SK-N-SH (cell line): ENCODE measurements at regions not wholly inside any gene's neighbourhood (a gene's known extent, or its start where the extent isn't known, plus 50 kb on each side); places are given as distances from the start of the nearest gene placed in this dataset.

ENCODE experiments used
- CTCF ChIA-PET: fragments of 300-600, 350-600 bp; formaldehyde crosslinking; extraction: SDS; loops from one replicate; lab custom pipeline; 2021; lab: Yijun Ruan, JAX
- POLR2A ChIA-PET: fragments of 350-600 bp; sonication (Branson Sonifier 250); formaldehyde crosslinking; extraction: SDS; loops from one replicate; lab custom pipeline; 2020; ENCODE audit warnings: antibody characterized with exemption, inconsistent platforms; lab: Yijun Ruan, JAX
- DNase-seq: peaks from one replicate; pipeline ENCODE4 v3.0.0; 2012
- H2AFZ ChIP-seq: fragments of 200-600 bp; sonication (generic); 2 replicates; pipeline ENCODE4 v1.8.1; 2016; ENCODE audit warnings: antibody characterized with exemption, mild to moderate bottlenecking, low read depth
- H3F3A ChIP-seq: fragments of 200-600 bp; sonication (generic); replicated peaks from 2 replicates; pipeline ENCODE3; 2016; ENCODE audit warnings: antibody characterized with exemption, mild to moderate bottlenecking; ENCODE audit not compliant: insufficient read depth
- H3K27ac ChIP-seq, 2 experiments: fragments of 200-500 bp in 1 of 2; fragments of 200-600 bp in 1 of 2; sonication (Bioruptor generic) in 1 of 2; sonication (generic), shearing (Covaris generic) in 1 of 2; 2 replicates each; pipeline versions ENCODE4 v1.5.1 to v1.6.1; 2014 to 2016; ENCODE audit warnings: low read depth in 2 of 2, inconsistent platforms in 1 of 2, low read length in 1 of 2, mild to moderate bottlenecking in 1 of 2, mixed read lengths in 1 of 2
- H3K27me3 ChIP-seq: fragments of 200-600 bp; sonication (generic), shearing (Covaris generic); 2 replicates; pipeline ENCODE4 v1.6.1; 2016; ENCODE audit warnings: mixed run types; ENCODE audit not compliant: insufficient read depth
- H3K36me3 ChIP-seq, 2 experiments: fragments of 200-500 bp in 1 of 2; fragments of 200-600 bp in 1 of 2; sonication (Bioruptor generic) in 1 of 2; sonication (generic) in 1 of 2; replicated peaks in 1 of 2; 2 replicates each; pipeline versions ENCODE3 to v1.5.1; 2014 to 2016; ENCODE audit warnings: low read length in 1 of 2, mild to moderate bottlenecking in 1 of 2; ENCODE audit not compliant: insufficient read depth in 2 of 2, control insufficient read depth in 1 of 2
- H3K4me1 ChIP-seq, 2 experiments: fragments of 200-500 bp in 1 of 2; fragments of 200-600 bp in 1 of 2; sonication (Bioruptor generic) in 1 of 2; sonication (generic), shearing (Covaris generic) in 1 of 2; 2 replicates each; pipeline versions ENCODE4 v1.5.1 to v1.6.1; 2014 to 2016; ENCODE audit warnings: low read depth in 1 of 2, low read length in 1 of 2, mixed run types in 1 of 2; ENCODE audit not compliant: insufficient read depth in 2 of 2, control insufficient read depth in 1 of 2
- H3K4me2 ChIP-seq: fragments of 200-600 bp; sonication (generic), shearing (Covaris generic); 2 replicates; pipeline ENCODE4 v1.6.1; 2017; ENCODE audit warnings: mixed run types
- H3K4me3 ChIP-seq, 2 experiments: fragments of 200-500 bp in 1 of 2; fragments of 200-600 bp in 1 of 2; sonication (Bioruptor generic) in 1 of 2; sonication (generic), shearing (Covaris generic) in 1 of 2; 2 replicates each; pipeline versions ENCODE4 v1.5.1 to v1.8.1; 2014 to 2016; ENCODE audit warnings: low read depth in 2 of 2, inconsistent platforms in 1 of 2, low read length in 1 of 2, mild to moderate bottlenecking in 1 of 2, mixed read lengths in 1 of 2, moderate library complexity in 1 of 2
- H3K79me2 ChIP-seq: fragments of 200-600 bp; sonication (generic); 2 replicates; pipeline ENCODE4 v1.8.1; 2017; ENCODE audit warnings: mild to moderate bottlenecking; ENCODE audit not compliant: insufficient read depth
- H3K9ac ChIP-seq: fragments of 200-600 bp; sonication (generic); 2 replicates; pipeline ENCODE4 v1.6.1; 2017; ENCODE audit warnings: mixed run types
- H3K9me2 ChIP-seq: fragments of 200-600 bp; sonication (generic); 2 replicates; pipeline ENCODE4 v1.6.1; 2017; ENCODE audit warnings: mixed run types
- H3K9me3 ChIP-seq: fragments of 200-600 bp; sonication (generic); 2 replicates; pipeline ENCODE4 v1.6.1; 2017; ENCODE audit warnings: mixed run types, mild to moderate bottlenecking, moderate library complexity
- H4K20me1 ChIP-seq: fragments of 200-600 bp; sonication (generic); 2 replicates; pipeline ENCODE4 v1.6.1; 2017; ENCODE audit warnings: mild to moderate bottlenecking, mixed run types; ENCODE audit not compliant: insufficient read depth
- CHD2 ChIP-seq: fragments of 150-350 bp; IDR thresholded peaks from 2 replicates; pipeline ENCODE4 v1.6.1; 2018; ENCODE audit warnings: low read length; ENCODE audit not compliant: partially characterized antibody
- EP300 ChIP-seq, 2 experiments: IDR thresholded peaks; 2 replicates each; pipeline versions ENCODE4 v1.4.0 to v1.6.1; 2012; ENCODE audit warnings: borderline replicate concordance in 1 of 2, low read depth in 1 of 2, low read length in 1 of 2
- FOXM1 ChIP-seq: IDR thresholded peaks from 2 replicates; pipeline ENCODE4 v1.4.0; 2012; ENCODE audit warnings: low read depth, mild to moderate bottlenecking
- MXI1 ChIP-seq: IDR thresholded peaks from 2 replicates; pipeline ENCODE4 v1.6.1; 2012; ENCODE audit warnings: mild to moderate bottlenecking, low read depth, low read length, improper control_type of control experiment
- NFIC ChIP-seq: IDR thresholded peaks from 2 replicates; pipeline ENCODE4 v1.4.0; 2012; ENCODE audit warnings: borderline replicate concordance
- SIN3A ChIP-seq: IDR thresholded peaks from 2 replicates; pipeline ENCODE4 v1.6.1; 2012; ENCODE audit warnings: low read depth, mild to moderate bottlenecking, low read length, moderate library complexity, borderline replicate concordance
- SMC3 ChIP-seq: IDR thresholded peaks from 2 replicates; pipeline ENCODE4 v1.6.1; 2012; ENCODE audit warnings: low read depth, low read length, improper control_type of control experiment
- TAF1 ChIP-seq: IDR thresholded peaks from 2 replicates; pipeline ENCODE4 v1.6.1; 2012; ENCODE audit warnings: low read depth, mild to moderate bottlenecking, low read length, moderate library complexity, borderline replicate concordance
- TCF12 ChIP-seq: IDR thresholded peaks from 2 replicates; pipeline ENCODE4 v1.4.0; 2012
- TEAD4 ChIP-seq: IDR thresholded peaks from 2 replicates; pipeline ENCODE4 v1.4.0; 2012; ENCODE audit warnings: mild to moderate bottlenecking, borderline replicate concordance; ENCODE audit not compliant: insufficient read depth
- WGBS: methylation state at CpG from one replicate; pipeline ENCODE4 v1.1.6; 2017; ENCODE audit warnings: low lambda C conversion rate; 5-methylcytosine and 5-hydroxymethylcytosine counted together
- TF ChIP-seq, protein P1 (sequence below): fragments of 200-600 bp; sonication (generic); IDR thresholded peaks from 2 replicates; pipeline ENCODE4 v1.6.1; 2017; ENCODE audit warnings: antibody characterized with exemption, mild to moderate bottlenecking, moderate library complexity
- TF ChIP-seq, protein P2 (sequence below): fragments of 150-350 bp; IDR thresholded peaks from 2 replicates; pipeline ENCODE4 v1.6.1; 2016; ENCODE audit warnings: mild to moderate bottlenecking, low read depth, low read length
- TF ChIP-seq, protein P3 (sequence below): fragments of 150-350 bp; IDR thresholded peaks from 2 replicates; pipeline ENCODE4 v1.6.1; 2017; ENCODE audit warnings: antibody characterized with exemption, low read length, low read depth, borderline replicate concordance
- TF ChIP-seq, protein P4 (sequence below): IDR thresholded peaks from 2 replicates; pipeline ENCODE4 v1.4.0; 2012; ENCODE audit warnings: low read depth, borderline replicate concordance
- TF ChIP-seq, protein P5 (sequence below): IDR thresholded peaks from 2 replicates; pipeline ENCODE4; 2012

DNA sequence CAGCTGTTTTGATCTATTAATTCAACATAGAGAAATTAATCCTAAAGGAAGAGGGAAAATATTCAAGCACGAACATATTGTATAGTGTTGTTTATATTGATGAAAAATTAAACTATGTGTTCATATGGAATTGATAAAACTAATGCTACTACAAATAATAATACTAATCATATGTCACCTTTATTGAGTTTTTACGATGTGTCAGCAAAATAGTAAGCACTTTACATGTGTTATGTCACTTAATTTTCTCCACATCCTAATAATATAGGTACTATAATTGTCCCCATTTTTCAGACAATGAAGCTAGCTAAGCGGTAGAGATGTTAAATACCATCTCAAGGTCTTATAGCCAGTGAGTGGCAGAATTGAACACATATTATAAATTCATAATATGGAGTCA, 2008.5 kb upstream of the WWC1 start (continued):
- TF ChIP-seq, protein P1, sequence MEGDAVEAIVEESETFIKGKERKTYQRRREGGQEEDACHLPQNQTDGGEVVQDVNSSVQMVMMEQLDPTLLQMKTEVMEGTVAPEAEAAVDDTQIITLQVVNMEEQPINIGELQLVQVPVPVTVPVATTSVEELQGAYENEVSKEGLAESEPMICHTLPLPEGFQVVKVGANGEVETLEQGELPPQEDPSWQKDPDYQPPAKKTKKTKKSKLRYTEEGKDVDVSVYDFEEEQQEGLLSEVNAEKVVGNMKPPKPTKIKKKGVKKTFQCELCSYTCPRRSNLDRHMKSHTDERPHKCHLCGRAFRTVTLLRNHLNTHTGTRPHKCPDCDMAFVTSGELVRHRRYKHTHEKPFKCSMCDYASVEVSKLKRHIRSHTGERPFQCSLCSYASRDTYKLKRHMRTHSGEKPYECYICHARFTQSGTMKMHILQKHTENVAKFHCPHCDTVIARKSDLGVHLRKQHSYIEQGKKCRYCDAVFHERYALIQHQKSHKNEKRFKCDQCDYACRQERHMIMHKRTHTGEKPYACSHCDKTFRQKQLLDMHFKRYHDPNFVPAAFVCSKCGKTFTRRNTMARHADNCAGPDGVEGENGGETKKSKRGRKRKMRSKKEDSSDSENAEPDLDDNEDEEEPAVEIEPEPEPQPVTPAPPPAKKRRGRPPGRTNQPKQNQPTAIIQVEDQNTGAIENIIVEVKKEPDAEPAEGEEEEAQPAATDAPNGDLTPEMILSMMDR = no peak
- TF ChIP-seq EP300 (IDR thresholded peaks at IDR 0.05; ENCODE audit: borderline replicate concordance in 1 of 2, low read depth in 1 of 2, low read length in 1 of 2) (no peak), MXI1 (no peak), FOXM1 (no peak), TAF1 (no peak), TCF12 (no peak), TEAD4 (no peak), CHD2 (no peak), SMC3 (no peak)
- TF ChIP-seq, protein P2, sequence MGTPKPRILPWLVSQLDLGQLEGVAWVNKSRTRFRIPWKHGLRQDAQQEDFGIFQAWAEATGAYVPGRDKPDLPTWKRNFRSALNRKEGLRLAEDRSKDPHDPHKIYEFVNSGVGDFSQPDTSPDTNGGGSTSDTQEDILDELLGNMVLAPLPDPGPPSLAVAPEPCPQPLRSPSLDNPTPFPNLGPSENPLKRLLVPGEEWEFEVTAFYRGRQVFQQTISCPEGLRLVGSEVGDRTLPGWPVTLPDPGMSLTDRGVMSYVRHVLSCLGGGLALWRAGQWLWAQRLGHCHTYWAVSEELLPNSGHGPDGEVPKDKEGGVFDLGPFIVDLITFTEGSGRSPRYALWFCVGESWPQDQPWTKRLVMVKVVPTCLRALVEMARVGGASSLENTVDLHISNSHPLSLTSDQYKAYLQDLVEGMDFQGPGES = no peak

DNA sequence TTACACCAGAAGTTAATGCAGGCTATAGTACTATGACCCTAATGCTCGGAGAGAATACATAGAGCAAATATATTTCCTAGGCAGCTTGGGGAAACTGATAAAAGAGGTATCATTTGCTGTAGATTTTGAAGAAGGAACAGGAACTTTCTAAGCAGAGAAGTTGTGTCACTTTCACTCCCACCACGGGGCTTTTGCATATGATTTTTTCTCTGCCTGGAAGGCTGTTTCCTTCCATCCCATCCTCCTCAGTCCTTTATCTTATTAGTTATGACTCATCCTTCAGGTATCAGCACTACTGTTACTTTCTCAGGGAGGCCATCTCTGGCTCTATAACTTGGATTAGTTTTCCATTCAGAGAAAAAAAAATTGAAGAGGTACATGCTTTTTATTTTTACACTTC, 2006.1 kb upstream of the WWC1 start:
- TF ChIP-seq NFIC (no peak), MXI1 (no peak), SIN3A (no peak), SMC3 (no peak)
- TF ChIP-seq, protein P3, sequence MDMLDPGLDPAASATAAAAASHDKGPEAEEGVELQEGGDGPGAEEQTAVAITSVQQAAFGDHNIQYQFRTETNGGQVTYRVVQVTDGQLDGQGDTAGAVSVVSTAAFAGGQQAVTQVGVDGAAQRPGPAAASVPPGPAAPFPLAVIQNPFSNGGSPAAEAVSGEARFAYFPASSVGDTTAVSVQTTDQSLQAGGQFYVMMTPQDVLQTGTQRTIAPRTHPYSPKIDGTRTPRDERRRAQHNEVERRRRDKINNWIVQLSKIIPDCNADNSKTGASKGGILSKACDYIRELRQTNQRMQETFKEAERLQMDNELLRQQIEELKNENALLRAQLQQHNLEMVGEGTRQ = no peak
- TF ChIP-seq, protein P4, sequence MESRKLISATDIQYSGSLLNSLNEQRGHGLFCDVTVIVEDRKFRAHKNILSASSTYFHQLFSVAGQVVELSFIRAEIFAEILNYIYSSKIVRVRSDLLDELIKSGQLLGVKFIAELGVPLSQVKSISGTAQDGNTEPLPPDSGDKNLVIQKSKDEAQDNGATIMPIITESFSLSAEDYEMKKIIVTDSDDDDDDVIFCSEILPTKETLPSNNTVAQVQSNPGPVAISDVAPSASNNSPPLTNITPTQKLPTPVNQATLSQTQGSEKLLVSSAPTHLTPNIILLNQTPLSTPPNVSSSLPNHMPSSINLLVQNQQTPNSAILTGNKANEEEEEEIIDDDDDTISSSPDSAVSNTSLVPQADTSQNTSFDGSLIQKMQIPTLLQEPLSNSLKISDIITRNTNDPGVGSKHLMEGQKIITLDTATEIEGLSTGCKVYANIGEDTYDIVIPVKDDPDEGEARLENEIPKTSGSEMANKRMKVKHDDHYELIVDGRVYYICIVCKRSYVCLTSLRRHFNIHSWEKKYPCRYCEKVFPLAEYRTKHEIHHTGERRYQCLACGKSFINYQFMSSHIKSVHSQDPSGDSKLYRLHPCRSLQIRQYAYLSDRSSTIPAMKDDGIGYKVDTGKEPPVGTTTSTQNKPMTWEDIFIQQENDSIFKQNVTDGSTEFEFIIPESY = no peak
- TF ChIP-seq, protein P2 = no peak
- TF ChIP-seq, protein P5, sequence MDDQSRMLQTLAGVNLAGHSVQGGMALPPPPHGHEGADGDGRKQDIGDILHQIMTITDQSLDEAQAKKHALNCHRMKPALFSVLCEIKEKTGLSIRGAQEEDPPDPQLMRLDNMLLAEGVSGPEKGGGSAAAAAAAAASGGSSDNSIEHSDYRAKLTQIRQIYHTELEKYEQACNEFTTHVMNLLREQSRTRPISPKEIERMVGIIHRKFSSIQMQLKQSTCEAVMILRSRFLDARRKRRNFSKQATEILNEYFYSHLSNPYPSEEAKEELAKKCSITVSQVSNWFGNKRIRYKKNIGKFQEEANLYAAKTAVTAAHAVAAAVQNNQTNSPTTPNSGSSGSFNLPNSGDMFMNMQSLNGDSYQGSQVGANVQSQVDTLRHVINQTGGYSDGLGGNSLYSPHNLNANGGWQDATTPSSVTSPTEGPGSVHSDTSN = no peak
- no peaks in the 10 kb centered on the region for H3K79me2 ChIP-seq
- no peaks in the 10 kb centered on the region for H3K36me3 ChIP-seq
- H3K9ac ChIP-seq = no peak overlapping the region
- no peak for DNase-seq
- H3F3A ChIP-seq = no peaks in the 10 kb centered on the region
- no peaks in the 10 kb centered on the region; the same call in 1 of the 2 replicates for H3K9me3 ChIP-seq
- H3K9me2 ChIP-seq = no peaks in the 10 kb centered on the region
- no peak overlapping the region for H3K4me3 ChIP-seq
- H3K4me1 ChIP-seq = no peaks in the 10 kb centered on the region; a peak in 1 of 4 replicates
- no peak overlapping the region for H2AFZ ChIP-seq
- CTCF ChIA-PET = no interaction called here
- WGBS = 25% methylated on average over 2 of the region's 2 CpGs
- POLR2A ChIA-PET = no interaction called here
- no peak overlapping the region for H3K4me2 ChIP-seq
- no peaks in the 10 kb centered on the region for H4K20me1 ChIP-seq
- no peak overlapping the region for H3K27ac ChIP-seq
- no peaks in the 10 kb centered on the region for H3K27me3 ChIP-seq
